Thyroid gland (tissue), 4 donors: ENCODE measurements at regions not wholly inside any gene's neighbourhood (a gene's known extent, or its start where the extent isn't known, plus 50 kb on each side); places are given as distances from the start of the nearest gene placed in this dataset.

Source experiments
- DNase-seq, 2 donors: peaks; one replicate each; pipeline ENCODE4 v3.0.0-alpha.2; 2019
- H3K27ac ChIP-seq, 3 donors: fragments of 200-600 bp; sonication (generic); 1 replicate in 2 of 3; 2 replicates in 1 of 3; pipeline ENCODE4 v1.5.1; 2016 to 2019; ENCODE audit warnings: mild to moderate bottlenecking in 1 of 3, moderate library complexity in 1 of 3
- H3K27me3 ChIP-seq: fragments of 200-600 bp; sonication (generic); one replicate; pipeline ENCODE4 v1.5.1; 2019
- H3K36me3 ChIP-seq, 2 donors: fragments of 200-600 bp; sonication (generic); one replicate each; pipeline ENCODE4 v1.5.1; 2016 to 2019
- H3K4me1 ChIP-seq, 2 donors: fragments of 200-600 bp; sonication (generic); one replicate each; pipeline ENCODE4 v1.5.1; 2017 to 2019
- H3K4me3 ChIP-seq, 3 donors: fragments of 200-600 bp; sonication (generic); replicated peaks in 1 of 3; 1 replicate in 2 of 3; 2 replicates in 1 of 3; pipeline ENCODE4 v1.5.1; 2016; ENCODE audit warnings: mild to moderate bottlenecking in 1 of 3
- H3K9me3 ChIP-seq: fragments of 200-600 bp; sonication (generic); one replicate; pipeline ENCODE4 v1.5.1; 2017
- POLR2A ChIP-seq, 2 donors: fragments of 450-650 bp; IDR thresholded peaks; one replicate each; pipeline ENCODE4 v1.6.1; 2017; ENCODE audit warnings: antibody characterized with exemption in 2 of 2, mild to moderate bottlenecking in 2 of 2, moderate library complexity in 1 of 2
- WGBS, 2 donors: methylation state at CpG; one replicate each; pipeline ENCODE4 v1.1.5; 2017; 5-methylcytosine and 5-hydroxymethylcytosine counted together
- intact Hi-C: fragments of 100-400 bp; cut with DNase I; formaldehyde crosslinking; loops from one replicate; pipeline ENCODE4 v1.15.1; 2023
- TF ChIP-seq, protein P1 (sequence below), 6 experiments: fragments of 200-600 bp in 3 of 6; fragments of 450-650 bp in 3 of 6; sonication (generic) in 3 of 6; IDR thresholded peaks; one replicate each; pipeline ENCODE4 v1.5.1; 2016 to 2019; ENCODE audit warnings: antibody characterized with exemption in 6 of 6, mild to moderate bottlenecking in 2 of 6, inconsistent platforms in 1 of 6, moderate library complexity in 1 of 6

DNA sequence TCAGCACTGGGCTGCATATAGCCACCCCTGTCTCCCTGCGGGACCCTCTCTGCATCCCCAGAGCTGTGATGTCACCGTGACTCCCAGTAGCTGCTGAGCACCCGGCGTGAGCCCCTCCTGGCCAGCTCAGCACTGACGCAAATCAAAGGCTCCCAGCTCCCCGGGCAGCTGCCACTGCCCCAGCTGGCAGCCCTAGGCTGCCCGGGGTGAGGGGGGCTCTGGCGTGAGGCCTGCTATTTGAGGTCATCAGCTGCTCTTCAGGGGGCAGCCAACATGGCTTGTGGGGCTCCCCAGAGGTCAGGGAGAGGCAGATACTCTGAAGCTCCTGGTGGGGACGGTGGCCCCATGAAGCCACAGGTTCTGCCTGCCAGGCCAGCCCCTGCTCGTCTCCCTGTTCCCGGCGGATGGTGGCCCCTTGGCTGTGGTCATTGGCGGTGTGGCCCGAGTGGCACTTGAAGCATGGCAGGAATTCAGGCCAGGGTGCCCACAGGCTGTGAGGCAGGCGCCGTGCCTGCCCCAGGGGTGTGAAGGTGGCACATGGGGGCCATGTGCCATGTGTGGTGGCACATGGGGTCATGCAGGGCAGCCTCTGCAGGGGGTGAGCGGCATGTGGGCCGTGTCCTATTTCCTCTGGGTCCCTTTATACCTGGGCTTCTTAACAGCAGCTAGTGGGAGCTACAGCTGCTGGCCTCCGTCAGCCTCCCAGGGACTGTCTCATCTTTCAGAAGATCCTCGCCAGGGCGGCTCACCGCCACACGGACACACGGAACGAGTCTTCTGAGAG lies 85.4 kb downstream of the SIK1 start:
- no peak for DNase-seq
- Histone ChIP-seq H3K27ac (no peak overlapping the region), H3K4me3 (no peak overlapping the region), H3K9me3 (no peaks in the 10 kb centered on the region), H3K27me3 (no peaks in the 10 kb centered on the region), H3K4me1 (peaks cover 6 to 19% of the 10 kb centered on the region in 2 donors), H3K36me3 (no peaks in the 10 kb centered on the region)
- WGBS, 2 donors = 82 to 91% methylated on average over 13 to 18 of the region's 25 CpGs
- TF ChIP-seq, protein P1, sequence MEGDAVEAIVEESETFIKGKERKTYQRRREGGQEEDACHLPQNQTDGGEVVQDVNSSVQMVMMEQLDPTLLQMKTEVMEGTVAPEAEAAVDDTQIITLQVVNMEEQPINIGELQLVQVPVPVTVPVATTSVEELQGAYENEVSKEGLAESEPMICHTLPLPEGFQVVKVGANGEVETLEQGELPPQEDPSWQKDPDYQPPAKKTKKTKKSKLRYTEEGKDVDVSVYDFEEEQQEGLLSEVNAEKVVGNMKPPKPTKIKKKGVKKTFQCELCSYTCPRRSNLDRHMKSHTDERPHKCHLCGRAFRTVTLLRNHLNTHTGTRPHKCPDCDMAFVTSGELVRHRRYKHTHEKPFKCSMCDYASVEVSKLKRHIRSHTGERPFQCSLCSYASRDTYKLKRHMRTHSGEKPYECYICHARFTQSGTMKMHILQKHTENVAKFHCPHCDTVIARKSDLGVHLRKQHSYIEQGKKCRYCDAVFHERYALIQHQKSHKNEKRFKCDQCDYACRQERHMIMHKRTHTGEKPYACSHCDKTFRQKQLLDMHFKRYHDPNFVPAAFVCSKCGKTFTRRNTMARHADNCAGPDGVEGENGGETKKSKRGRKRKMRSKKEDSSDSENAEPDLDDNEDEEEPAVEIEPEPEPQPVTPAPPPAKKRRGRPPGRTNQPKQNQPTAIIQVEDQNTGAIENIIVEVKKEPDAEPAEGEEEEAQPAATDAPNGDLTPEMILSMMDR (IDR thresholded peaks at IDR 0.05) = no peak
- no peak for TF ChIP-seq POLR2A (IDR thresholded peaks at IDR 0.05)
- intact Hi-C loops = no loop called here

DNA sequence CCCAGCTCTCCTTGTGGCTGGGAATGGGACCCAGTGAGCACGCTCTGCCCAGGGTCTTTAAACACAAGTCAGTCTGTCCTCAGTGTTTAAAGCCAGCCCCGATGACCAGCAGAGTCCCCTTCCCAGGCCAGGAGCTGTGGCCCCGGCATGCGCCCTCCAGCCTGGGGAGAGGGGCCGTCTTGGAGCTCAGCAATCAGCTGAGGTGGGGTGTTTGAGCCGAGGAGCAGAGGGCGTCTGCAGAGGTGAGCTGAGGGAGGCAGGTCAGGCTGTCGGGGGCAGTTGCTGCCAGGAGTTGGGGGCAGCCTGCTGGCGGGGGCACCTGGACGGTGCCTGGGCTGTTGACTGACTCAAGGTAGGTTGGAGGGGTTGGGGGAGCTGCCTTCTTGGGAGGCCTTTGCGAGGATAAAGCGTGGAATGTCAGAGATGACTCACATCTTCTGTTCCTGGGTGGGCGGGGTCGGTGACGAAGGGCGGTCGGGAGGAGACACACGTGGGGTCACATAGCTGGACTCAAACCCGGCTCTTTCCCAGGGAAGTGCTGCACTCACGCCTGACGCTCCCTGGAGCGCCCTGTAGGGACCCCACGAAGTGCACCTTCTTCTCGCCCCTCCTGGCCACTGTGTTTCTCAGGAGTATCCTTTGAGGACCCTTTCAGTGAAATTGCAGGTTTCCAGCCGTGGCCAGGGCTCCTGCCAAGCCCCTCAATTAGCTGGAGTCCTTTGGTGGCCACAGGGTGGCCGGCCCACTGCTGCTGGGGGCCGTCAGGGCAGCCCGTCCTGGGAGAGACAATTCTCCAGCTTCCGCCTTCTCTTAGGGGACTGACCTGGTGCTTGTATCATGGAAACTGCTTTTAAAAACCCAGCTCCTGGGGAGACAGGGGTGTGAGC lies 86.2 kb downstream of the SIK1 start:
- Histone ChIP-seq H3K27me3 (no peaks in the 10 kb centered on the region), H3K9me3 (no peaks in the 10 kb centered on the region), H3K4me1 (peaks cover 6 to 19% of the 10 kb centered on the region in 2 donors), H3K27ac (no peak overlapping the region), H3K36me3 (no peaks in the 10 kb centered on the region), H3K4me3 (no peak overlapping the region)
- TF ChIP-seq, protein P1 (IDR thresholded peaks at IDR 0.05) = no peak
- TF ChIP-seq POLR2A (IDR thresholded peaks at IDR 0.05) = no peak
- WGBS, 2 donors = 84 to 86% methylated on average over 16 to 24 of the region's 29 CpGs
- intact Hi-C loops = no loop called here
- no peak for DNase-seq

DNA sequence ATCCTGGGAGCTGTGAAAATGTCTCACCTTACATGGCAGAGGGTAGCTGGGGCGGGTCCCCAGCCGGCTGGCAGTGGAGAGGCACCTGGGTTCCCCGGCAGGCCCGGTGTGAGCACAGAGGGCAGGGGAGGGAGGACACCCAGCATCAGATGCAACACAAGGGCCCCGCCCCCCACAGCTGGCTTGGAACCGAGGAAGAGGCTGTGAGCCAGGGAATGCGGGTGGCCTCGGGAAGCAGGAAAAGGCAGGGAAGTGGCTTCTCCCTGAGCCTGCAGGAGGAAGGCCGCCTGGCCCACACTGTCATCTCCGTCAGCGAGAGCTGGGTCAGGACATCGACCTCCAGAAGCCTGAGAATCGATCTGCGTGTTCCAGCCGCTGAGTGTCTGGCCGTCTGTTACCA lies 87.3 kb downstream of the SIK1 start:
- intact Hi-C loops = no loop called here
- H3K36me3 ChIP-seq = no peaks in the 10 kb centered on the region
- H3K27ac ChIP-seq = no peak overlapping the region
- no peak overlapping the region for H3K4me3 ChIP-seq
- H3K4me1 ChIP-seq = peaks cover 6 to 16% of the 10 kb centered on the region in 2 donors
- 76 to 88% methylated on average over 13 to 16 of the region's 16 CpGs for WGBS, 2 donors
- TF ChIP-seq, protein P1 (IDR thresholded peaks at IDR 0.05) = no peak
- TF ChIP-seq POLR2A (IDR thresholded peaks at IDR 0.05) = no peak
- H3K27me3 ChIP-seq = no peaks in the 10 kb centered on the region
- H3K9me3 ChIP-seq = no peaks in the 10 kb centered on the region
- peak in 1 of 2 donors; percentile 40 for DNase-seq

DNA sequence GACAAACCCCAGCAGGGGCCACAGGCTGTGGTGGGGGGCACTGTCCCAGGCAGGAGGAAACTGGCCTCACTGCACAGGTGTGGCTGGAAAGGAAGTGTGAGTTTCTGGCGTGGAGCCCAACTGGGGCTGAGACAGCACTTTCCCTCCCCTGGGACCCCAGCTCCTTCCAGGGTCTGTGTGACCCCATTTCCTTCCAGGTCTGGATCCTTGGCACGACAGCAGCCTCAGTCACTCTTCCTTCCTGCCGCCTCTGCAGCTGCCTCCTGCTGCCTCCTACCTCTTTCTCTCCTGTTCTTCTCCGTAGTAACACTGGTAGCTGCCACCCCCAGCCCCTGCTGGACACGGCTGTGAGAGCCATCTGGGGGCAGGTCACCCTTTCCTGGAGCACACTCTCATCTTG lies 88.0 kb downstream of the SIK1 start:
- intact Hi-C loops = no loop called here
- peaks cover 1 to 13% of the 10 kb centered on the region in 2 donors for H3K4me1 ChIP-seq
- H3K27me3 ChIP-seq = no peaks in the 10 kb centered on the region
- DNase-seq = peak in 1 of 2 donors; percentile 20
- H3K4me3 ChIP-seq = no peak overlapping the region
- no peaks in the 10 kb centered on the region for H3K9me3 ChIP-seq
- no peak for TF ChIP-seq POLR2A (IDR thresholded peaks at IDR 0.05)
- TF ChIP-seq, protein P1 (IDR thresholded peaks at IDR 0.05) = no peak
- WGBS, 2 donors = 53 to 74% methylated on average over 5 of the region's 5 CpGs
- H3K36me3 ChIP-seq = no peaks in the 10 kb centered on the region
- no peak overlapping the region for H3K27ac ChIP-seq
